Liver (tissue), 8 donors: ENCODE measurements at regions not wholly inside any gene's neighbourhood (a gene's known extent, or its start where the extent isn't known, plus 50 kb on each side); places are given as distances from the start of the nearest gene placed in this dataset.

Source experiments
- DNase-seq: peaks from one replicate; pipeline ENCODE4 v3.0.0-alpha.2; 2017; ENCODE audit warnings: low spot score
- H3K27ac ChIP-seq, 2 donors: one replicate each; pipeline ENCODE4 v1.7.0; 2013; ENCODE audit warnings: inconsistent platforms in 2 of 2, low read length in 2 of 2, control low read depth in 1 of 2, low read depth in 1 of 2, mild to moderate bottlenecking in 1 of 2
- H3K27me3 ChIP-seq, 4 donors: one replicate each; pipeline versions ENCODE4 v1.6.1 to v1.7.0; 2013; ENCODE audit warnings: low read length in 3 of 4, inconsistent platforms in 1 of 4, mild to moderate bottlenecking in 1 of 4, moderate library complexity in 1 of 4; ENCODE audit not compliant: control insufficient read depth in 4 of 4, insufficient read depth in 4 of 4
- H3K36me3 ChIP-seq, 4 donors: one replicate each; pipeline versions ENCODE4 v1.6.1 to v1.7.0; 2013; ENCODE audit warnings: low read length in 3 of 4, mild to moderate bottlenecking in 3 of 4, low read depth in 1 of 4, moderate library complexity in 1 of 4; ENCODE audit not compliant: control insufficient read depth in 4 of 4, insufficient read depth in 3 of 4
- H3K4me1 ChIP-seq, 4 donors: one replicate each; pipeline versions ENCODE4 v1.6.1 to v1.7.0; 2013; ENCODE audit warnings: low read length in 3 of 4, mild to moderate bottlenecking in 3 of 4, moderate library complexity in 1 of 4; ENCODE audit not compliant: control insufficient read depth in 4 of 4, insufficient read depth in 4 of 4
- H3K4me3 ChIP-seq, 3 donors: one replicate each; pipeline versions ENCODE4 v1.6.1 to v1.7.0; 2013; ENCODE audit warnings: low read length in 3 of 3, control low read depth in 1 of 3, low read depth in 1 of 3, mild to moderate bottlenecking in 1 of 3
- H3K9ac ChIP-seq, 2 donors: one replicate each; pipeline ENCODE4 v1.7.0; 2013; ENCODE audit warnings: low read length in 2 of 2, mild to moderate bottlenecking in 2 of 2, moderate library complexity in 2 of 2, control low read depth in 1 of 2, low read depth in 1 of 2
- H3K9me3 ChIP-seq, 4 donors: one replicate each; pipeline versions ENCODE4 v1.6.1 to v1.7.0; 2013; ENCODE audit warnings: low read length in 3 of 4; ENCODE audit not compliant: control insufficient read depth in 4 of 4
- ATF3 ChIP-seq: IDR thresholded peaks from 2 replicates; pipeline ENCODE4 v1.6.1; 2016; ENCODE audit warnings: antibody characterized with exemption
- CTCF ChIP-seq: fragments of 150-350 bp; IDR thresholded peaks from 2 replicates; pipeline ENCODE4 v1.5.1; 2017; ENCODE audit warnings: improper control_type of control experiment, low read depth, low read length; ENCODE audit not compliant: missing input control
- EGR1 ChIP-seq, 2 donors: IDR thresholded peaks; 2 replicates each; pipeline ENCODE4 v1.6.1; 2016 to 2018; ENCODE audit warnings: antibody characterized with exemption in 2 of 2, low read depth in 2 of 2
- FOXA1 ChIP-seq: IDR thresholded peaks from 2 replicates; pipeline ENCODE4 v1.6.1; 2016; ENCODE audit warnings: antibody characterized with exemption
- FOXA2 ChIP-seq: IDR thresholded peaks from 2 replicates; pipeline ENCODE4 v1.6.1; 2016; ENCODE audit warnings: antibody characterized with exemption
- GABPA ChIP-seq, 2 donors: IDR thresholded peaks in 1 of 2; conservative IDR thresholded peaks in 1 of 2; 2 replicates each; pipeline ENCODE4 v1.6.1; 2016; ENCODE audit warnings: antibody characterized with exemption in 2 of 2, mild to moderate bottlenecking in 1 of 2, moderate library complexity in 1 of 2
- HNF4A ChIP-seq, 2 donors: conservative IDR thresholded peaks; 2 replicates each; pipeline ENCODE4 v1.6.1; 2016; ENCODE audit warnings: antibody characterized with exemption in 2 of 2, mild to moderate bottlenecking in 2 of 2
- HNF4G ChIP-seq: IDR thresholded peaks from 2 replicates; pipeline ENCODE4 v1.6.1; 2016; ENCODE audit warnings: antibody characterized with exemption
- JUND ChIP-seq, 2 donors: IDR thresholded peaks; 2 replicates each; pipeline ENCODE4 v1.6.1; 2016; ENCODE audit warnings: antibody characterized with exemption in 2 of 2
- MAX ChIP-seq: IDR thresholded peaks from 2 replicates; pipeline ENCODE4 v1.6.1; 2016; ENCODE audit warnings: antibody characterized with exemption
- NR2F2 ChIP-seq: IDR thresholded peaks from 2 replicates; pipeline ENCODE4 v1.6.1; 2016; ENCODE audit warnings: antibody characterized with exemption
- RAD21 ChIP-seq, 2 donors: IDR thresholded peaks; 2 replicates each; pipeline ENCODE4 v1.6.1; 2016; ENCODE audit warnings: antibody characterized with exemption in 2 of 2, mild to moderate bottlenecking in 2 of 2
- REST ChIP-seq: IDR thresholded peaks from 2 replicates; pipeline ENCODE4 v1.6.1; 2016; ENCODE audit warnings: antibody characterized with exemption, mild to moderate bottlenecking
- RXRA ChIP-seq, 2 donors: IDR thresholded peaks; 2 replicates each; pipeline ENCODE4 v1.6.1; 2017 to 2018; ENCODE audit warnings: antibody characterized with exemption in 2 of 2, mild to moderate bottlenecking in 1 of 2
- SP1 ChIP-seq: IDR thresholded peaks from 2 replicates; pipeline ENCODE4 v1.6.1; 2018; ENCODE audit warnings: antibody characterized with exemption, mild to moderate bottlenecking
- TAF1 ChIP-seq: conservative IDR thresholded peaks from 2 replicates; pipeline ENCODE4 v1.6.1; 2016; ENCODE audit warnings: antibody characterized with exemption, mild to moderate bottlenecking
- YY1 ChIP-seq: IDR thresholded peaks from 2 replicates; pipeline ENCODE4 v1.6.1; 2016; ENCODE audit warnings: antibody characterized with exemption, mild to moderate bottlenecking
- ZBTB33 ChIP-seq: IDR thresholded peaks from 2 replicates; pipeline ENCODE4 v1.6.1; 2016; ENCODE audit warnings: antibody characterized with exemption
- WGBS: extraction: QIAGEN DNeasy Blood & Tissue Kit; methylation state at CpG from one replicate; pipeline ENCODE4 v1.1.7; 2013; 5-methylcytosine and 5-hydroxymethylcytosine counted together
- donor health status: healthy.
- donor health status: healthy.
- donor health status: healthy.
- donor health status: healthy.
- donor health status: healthy.

- Histone ChIP-seq H3K4me3 (no peak overlapping the region), H3K36me3 (no peaks in the 10 kb centered on the region), H3K27ac (no peak overlapping the region), H3K9ac (no peak overlapping the region), H3K27me3 (peaks cover 0 to 4% (median 0%) of the 10 kb centered on the region in 4 donors), H3K4me1 (no peaks in the 10 kb centered on the region), H3K9me3 (no peaks in the 10 kb centered on the region)
- DNase-seq = no peak
- 87% methylated on average over 13 of the region's 13 CpGs for WGBS
- TF ChIP-seq RXRA (IDR thresholded peaks at IDR 0.05) (no peak), SP1 (no peak), HNF4G (no peak), HNF4A (conservative IDR thresholded peaks at IDR 0.05) (no peak), ATF3 (no peak), JUND (IDR thresholded peaks at IDR 0.05) (no peak), FOXA2 (no peak), GABPA (IDR thresholded peaks at IDR 0.05 in 1 of 2, conservative IDR thresholded peaks at IDR 0.05 in 1 of 2) (no peak)
Observed at GRCh38 chr20:48162621-48163020, 377.3 kb upstream of the SULF2 start.

- 73% methylated on average over 11 of the region's 11 CpGs for WGBS
- Histone ChIP-seq H3K4me1 (no peaks in the 10 kb centered on the region), H3K4me3 (no peak overlapping the region), H3K9me3 (peaks cover 0 to 8% (median 5%) of the 10 kb centered on the region in 4 donors), H3K36me3 (no peaks in the 10 kb centered on the region), H3K27me3 (no peaks in the 10 kb centered on the region), H3K27ac (no peak overlapping the region), H3K9ac (no peak overlapping the region)
- no peak for DNase-seq
- TF ChIP-seq JUND (IDR thresholded peaks at IDR 0.05) (no peak), MAX (no peak), RAD21 (IDR thresholded peaks at IDR 0.05) (no peak), SP1 (no peak), EGR1 (IDR thresholded peaks at IDR 0.05; ENCODE audit: low read depth in 2 of 2) (no peak), NR2F2 (no peak), YY1 (no peak), HNF4A (conservative IDR thresholded peaks at IDR 0.05) (no peak), GABPA (IDR thresholded peaks at IDR 0.05 in 1 of 2, conservative IDR thresholded peaks at IDR 0.05 in 1 of 2) (no peak), ZBTB33 (no peak), CTCF (no peak), TAF1 (no peak), REST (no peak), FOXA1 (no peak), ATF3 (no peak), RXRA (IDR thresholded peaks at IDR 0.05) (no peak), FOXA2 (no peak), HNF4G (no peak)
Observed at GRCh38 chr20:48159145-48160008, 374.1 kb upstream of the SULF2 start.
